Stimulated activated CD4-positive, alpha-beta T cell treated with anti-CD3 and anti-CD28 coated beads, Interleukin-15, amount 100 ng/mL, for 24 hours (primary cell): ENCODE measurements at regions not wholly inside any gene's neighbourhood (a gene's known extent, or its start where the extent isn't known, plus 50 kb on each side); places are given as distances from the start of the nearest gene placed in this dataset.

ENCODE experiments used
- DNase-seq: peaks from one replicate; pipeline ENCODE4 v3.0.0-alpha.2; 2020

GRCh38 chr4:156593464-156593863 is 378.1 kb downstream of the PDGFC start:
- no peak for DNase-seq

GRCh38 chr4:156591679-156592078 is 379.9 kb downstream of the PDGFC start:
- no peak for DNase-seq

- no peak for DNase-seq
Measured at GRCh38 chr4:156584100-156584499, 387.5 kb downstream of the PDGFC start.

GRCh38 chr4:156583265-156583664 is 388.3 kb downstream of the PDGFC start:
- no peak for DNase-seq

GRCh38 chr4:156581282-156582063 is 390.1 kb downstream of the PDGFC start:
- no peak for DNase-seq

- DNase-seq: no peak
Measured at GRCh38 chr4:156578713-156579112, 392.9 kb downstream of the PDGFC start.

- DNase-seq: no peak
Measured at GRCh38 chr4:156578005-156578404, 393.6 kb downstream of the PDGFC start.

GRCh38 chr4:156576946-156577345 is 394.7 kb downstream of the PDGFC start:
- DNase-seq: no peak

- no peak for DNase-seq
Measured at GRCh38 chr4:156575430-156576073, 396.0 kb downstream of the PDGFC start.

- no peak for DNase-seq
Measured at GRCh38 chr4:156571146-156571545, 400.5 kb downstream of the PDGFC start.

GRCh38 chr4:156569535-156569934 is 402.1 kb downstream of the PDGFC start:
- no peak for DNase-seq

- no peak for DNase-seq
Measured at GRCh38 chr4:156568484-156568883, 403.1 kb downstream of the PDGFC start.

GRCh38 chr4:156568041-156568440 is 403.6 kb downstream of the PDGFC start:
- DNase-seq: no peak

- DNase-seq: no peak
Measured at GRCh38 chr4:156560701-156561100, 410.9 kb downstream of the PDGFC start.

- DNase-seq: no peak
Measured at GRCh38 chr4:156559346-156559745, 412.3 kb downstream of the PDGFC start.

GRCh38 chr4:156558373-156559025 is 413.1 kb downstream of the PDGFC start:
- DNase-seq: no peak

GRCh38 chr4:156557920-156558319 is 413.7 kb downstream of the PDGFC start:
- DNase-seq: no peak

GRCh38 chr4:156556336-156556735 is 415.3 kb downstream of the PDGFC start:
- no peak for DNase-seq

GRCh38 chr4:156553659-156554058 is 417.9 kb downstream of the PDGFC start:
- no peak for DNase-seq

GRCh38 chr4:156547891-156548290 is 423.7 kb downstream of the PDGFC start:
- no peak for DNase-seq

GRCh38 chr4:156547439-156547838 is 424.2 kb downstream of the PDGFC start:
- no peak for DNase-seq

GRCh38 chr4:156545003-156545785 is 426.4 kb downstream of the PDGFC start:
- no peak for DNase-seq

GRCh38 chr4:156539376-156539775 is 432.2 kb downstream of the PDGFC start:
- no peak for DNase-seq
